ENCODE measurements at regions not wholly inside any gene's neighbourhood (a gene's known extent, or its start where the extent isn't known, plus 50 kb on each side); places are given as distances from the start of the nearest gene placed in this dataset.

GRCh38 chr9:107161338-107161737 is 121.7 kb upstream of the RAD23B start:
- DNase-seq (ENCODE audit: low spot score) (no peak), ATAC-seq (no peak)
- Mint-ChIP-seq H3K27me3 (peaks cover 19 to 22% of the 10 kb centered on the region in 2 donors), H3K4me3 (no peak overlapping the region), H3K4me1 (ENCODE audit: low read depth in 2 of 2) (no peaks in the 10 kb centered on the region), H3K36me3 (no peaks in the 10 kb centered on the region), H3K9me3 (no peaks in the 10 kb centered on the region), H3K27ac (no peak overlapping the region)

GRCh38 chr9:107163370-107163769 is 119.7 kb upstream of the RAD23B start:
- no peaks in the 10 kb centered on the region for H3K36me3 Mint-ChIP-seq
- ATAC-seq (no peak), DNase-seq (ENCODE audit: low spot score) (no peak)
- H3K27me3 Mint-ChIP-seq = peaks cover 4 to 6% of the 10 kb centered on the region in 2 donors
- H3K4me3 Mint-ChIP-seq = no peak overlapping the region
- H3K9me3 Mint-ChIP-seq = no peaks in the 10 kb centered on the region
- H3K4me1 Mint-ChIP-seq (ENCODE audit: low read depth in 2 of 2) = no peaks in the 10 kb centered on the region
- no peak overlapping the region for H3K27ac Mint-ChIP-seq

GRCh38 chr9:107169796-107170195 is 113.3 kb upstream of the RAD23B start:
- no peaks in the 10 kb centered on the region for H3K9me3 Mint-ChIP-seq

GRCh38 chr9:107170801-107171200 is 112.3 kb upstream of the RAD23B start:
- H3K9me3 Mint-ChIP-seq = no peaks in the 10 kb centered on the region

More at GRCh38 chr9:107169796-107170195, 113.3 kb upstream of the RAD23B start:
- no peak overlapping the region for H3K4me3 Mint-ChIP-seq
- H3K27ac Mint-ChIP-seq = no peak overlapping the region
- H3K36me3 Mint-ChIP-seq = no peaks in the 10 kb centered on the region
- no peak for DNase-seq (ENCODE audit: low spot score)
- H3K4me1 Mint-ChIP-seq (ENCODE audit: low read depth in 2 of 2) = peaks cover 31 to 39% of the 10 kb centered on the region in 2 donors
- peaks cover 4 to 6% of the 10 kb centered on the region in 2 donors for H3K27me3 Mint-ChIP-seq
- ATAC-seq = no peak

GRCh38 chr9:107172160-107172978 is 110.7 kb upstream of the RAD23B start:
- peak overlapping the region; percentile 84 to 95 for H3K27ac Mint-ChIP-seq
- peak overlapping the region; percentile 79 for H3K4me3 Mint-ChIP-seq
- peak; percentile 8 to 47 for ATAC-seq
- no peaks in the 10 kb centered on the region for H3K27me3 Mint-ChIP-seq
- H3K4me1 Mint-ChIP-seq (ENCODE audit: low read depth in 2 of 2) = peaks cover 50 to 59% of the 10 kb centered on the region in 2 donors
- DNase-seq (ENCODE audit: low spot score) = peak; percentile 77
- no peaks in the 10 kb centered on the region for H3K9me3 Mint-ChIP-seq
- no peaks in the 10 kb centered on the region for H3K36me3 Mint-ChIP-seq

More at GRCh38 chr9:107170801-107171200, 112.3 kb upstream of the RAD23B start:
- peaks cover 4 to 6% of the 10 kb centered on the region in 2 donors for H3K27me3 Mint-ChIP-seq
- no peak for DNase-seq (ENCODE audit: low spot score)
- no peak overlapping the region for H3K4me3 Mint-ChIP-seq
- peaks cover 40 to 48% of the 10 kb centered on the region in 2 donors for H3K4me1 Mint-ChIP-seq (ENCODE audit: low read depth in 2 of 2)
- ATAC-seq = no peak
- no peaks in the 10 kb centered on the region for H3K36me3 Mint-ChIP-seq
- no peak overlapping the region for H3K27ac Mint-ChIP-seq

- ATAC-seq (peak; percentile 59 to 69), DNase-seq (ENCODE audit: low spot score) (no peak)
- H3K4me1 Mint-ChIP-seq (ENCODE audit: low read depth in 2 of 2) = peaks cover 53 to 59% of the 10 kb centered on the region in 2 donors
- peak overlapping the region; percentile 84 to 95 for H3K27ac Mint-ChIP-seq
- H3K36me3 Mint-ChIP-seq = no peaks in the 10 kb centered on the region
- no peaks in the 10 kb centered on the region for H3K9me3 Mint-ChIP-seq
- H3K4me3 Mint-ChIP-seq = peak overlapping the region; percentile 79
- H3K27me3 Mint-ChIP-seq = no peaks in the 10 kb centered on the region
Observed at GRCh38 chr9:107172979-107173347, 110.1 kb upstream of the RAD23B start.

- H3K4me1 Mint-ChIP-seq (ENCODE audit: low read depth in 2 of 2) = peaks cover 53 to 59% of the 10 kb centered on the region in 2 donors
- no peaks in the 10 kb centered on the region for H3K27me3 Mint-ChIP-seq
- H3K4me3 Mint-ChIP-seq = peak overlapping the region; percentile 79
- no peaks in the 10 kb centered on the region for H3K9me3 Mint-ChIP-seq
- peak overlapping the region; percentile 84 to 95 for H3K27ac Mint-ChIP-seq
- H3K36me3 Mint-ChIP-seq = no peaks in the 10 kb centered on the region
- peak; percentile 74 to 78 for ATAC-seq
- DNase-seq (ENCODE audit: low spot score) = no peak
Observed at GRCh38 chr9:107173422-107174180, 109.5 kb upstream of the RAD23B start.

- Mint-ChIP-seq H3K4me1 (ENCODE audit: low read depth in 2 of 2) (peaks cover 53 to 63% of the 10 kb centered on the region in 2 donors), H3K27me3 (peaks cover 0 to 7% of the 10 kb centered on the region in 2 donors), H3K9me3 (no peaks in the 10 kb centered on the region), H3K36me3 (no peaks in the 10 kb centered on the region), H3K4me3 (peak overlapping the region; percentile 79), H3K27ac (peak overlapping the region; percentile 84 to 95)
- DNase-seq (ENCODE audit: low spot score) (peak; percentile 75), ATAC-seq (peak; percentile 70 to 78)
Observed at GRCh38 chr9:107174441-107174840, 108.6 kb upstream of the RAD23B start.

GRCh38 chr9:107175041-107175440 is 108.0 kb upstream of the RAD23B start:
- Mint-ChIP-seq H3K4me1 (ENCODE audit: low read depth in 2 of 2) (peaks cover 53 to 66% of the 10 kb centered on the region in 2 donors), H3K9me3 (no peaks in the 10 kb centered on the region)
- DNase-seq (ENCODE audit: low spot score) = no peak

GRCh38 chr9:107175816-107176435 is 107.2 kb upstream of the RAD23B start:
- no peak for DNase-seq (ENCODE audit: low spot score)
- H3K36me3 Mint-ChIP-seq = no peaks in the 10 kb centered on the region
- peaks cover 0 to 12% of the 10 kb centered on the region in 2 donors for H3K27me3 Mint-ChIP-seq
- no peak for ATAC-seq
- no peaks in the 10 kb centered on the region for H3K9me3 Mint-ChIP-seq
- peaks cover 52 to 64% of the 10 kb centered on the region in 2 donors for H3K4me1 Mint-ChIP-seq (ENCODE audit: low read depth in 2 of 2)
- H3K27ac Mint-ChIP-seq = peak overlapping the region; percentile 84 to 95
- H3K4me3 Mint-ChIP-seq = peak overlapping the region; percentile 79

More at GRCh38 chr9:107175041-107175440, 108.0 kb upstream of the RAD23B start:
- Mint-ChIP-seq H3K36me3 (no peaks in the 10 kb centered on the region), H3K27me3 (peaks cover 0 to 12% of the 10 kb centered on the region in 2 donors), H3K4me3 (peak overlapping the region; percentile 79), H3K27ac (peak overlapping the region; percentile 84 to 95)
- ATAC-seq = peak; percentile 39 to 46

GRCh38 chr9:107176436-107177151 is 106.5 kb upstream of the RAD23B start:
- Mint-ChIP-seq H3K4me1 (ENCODE audit: low read depth in 2 of 2) (peaks cover 52 to 65% of the 10 kb centered on the region in 2 donors), H3K27ac (peak overlapping the region; percentile 84 to 95), H3K4me3 (peak overlapping the region; percentile 79), H3K36me3 (no peaks in the 10 kb centered on the region), H3K9me3 (no peaks in the 10 kb centered on the region), H3K27me3 (peaks cover 0 to 12% of the 10 kb centered on the region in 2 donors)
- DNase-seq (ENCODE audit: low spot score) = no peak
- ATAC-seq = no peak

GRCh38 chr9:107177243-107177839 is 105.7 kb upstream of the RAD23B start:
- Mint-ChIP-seq H3K9me3 (peaks cover 2% of the 10 kb centered on the region), H3K27me3 (peaks cover 2 to 12% of the 10 kb centered on the region in 2 donors), H3K4me1 (ENCODE audit: low read depth in 2 of 2) (peaks cover 50 to 61% of the 10 kb centered on the region in 2 donors), H3K36me3 (peaks cover 4% of the 10 kb centered on the region), H3K27ac (no peak overlapping the region), H3K4me3 (no peak overlapping the region)
- ATAC-seq (no peak), DNase-seq (ENCODE audit: low spot score) (no peak)

GRCh38 chr9:107177857-107178256 is 105.2 kb upstream of the RAD23B start:
- H3K4me3 Mint-ChIP-seq = no peak overlapping the region
- H3K27me3 Mint-ChIP-seq = peaks cover 2 to 12% of the 10 kb centered on the region in 2 donors
- ATAC-seq = no peak
- DNase-seq (ENCODE audit: low spot score) = no peak
- H3K9me3 Mint-ChIP-seq = peaks cover 4% of the 10 kb centered on the region
- peaks cover 7% of the 10 kb centered on the region for H3K36me3 Mint-ChIP-seq
- H3K27ac Mint-ChIP-seq = no peak overlapping the region
- H3K4me1 Mint-ChIP-seq (ENCODE audit: low read depth in 2 of 2) = peaks cover 45 to 56% of the 10 kb centered on the region in 2 donors
